ENCODE measurements at regions not wholly inside any gene's neighbourhood (a gene's known extent, or its start where the extent isn't known, plus 50 kb on each side); places are given as distances from the start of the nearest gene placed in this dataset.

- TF ChIP-seq CTCF (IDR thresholded peaks at IDR 0.05) (no peak), POLR2A (IDR thresholded peaks at IDR 0.05) (no peak)
These were observed 222.5 kb upstream of the STARD13 start for GRCh38 chr13:33508060-33508459.

All from uterus (tissue), 2 donors.